Gastrocnemius medialis (tissue), 4 donors: ENCODE measurements at regions not wholly inside any gene's neighbourhood (a gene's known extent, or its start where the extent isn't known, plus 50 kb on each side); places are given as distances from the start of the nearest gene placed in this dataset.

ENCODE experiments used
- POLR2A ChIP-seq, 2 donors: fragments of 450-650 bp; IDR thresholded peaks; one replicate each; pipeline ENCODE4 v1.6.1; 2017; ENCODE audit warnings: antibody characterized with exemption in 2 of 2, mild to moderate bottlenecking in 2 of 2, moderate library complexity in 2 of 2
- TF ChIP-seq, protein P1 (sequence below), 5 experiments: fragments of 450-650 bp in 3 of 5; fragments of 200-600 bp in 2 of 5; sonication (generic) in 2 of 5; IDR thresholded peaks in 4 of 5; conservative IDR thresholded peaks in 1 of 5; 1 replicate in 4 of 5; 2 replicates in 1 of 5; pipeline ENCODE4 v1.5.1; 2016 to 2019; ENCODE audit warnings: antibody characterized with exemption in 5 of 5, mild to moderate bottlenecking in 3 of 5, moderate library complexity in 3 of 5

DNA sequence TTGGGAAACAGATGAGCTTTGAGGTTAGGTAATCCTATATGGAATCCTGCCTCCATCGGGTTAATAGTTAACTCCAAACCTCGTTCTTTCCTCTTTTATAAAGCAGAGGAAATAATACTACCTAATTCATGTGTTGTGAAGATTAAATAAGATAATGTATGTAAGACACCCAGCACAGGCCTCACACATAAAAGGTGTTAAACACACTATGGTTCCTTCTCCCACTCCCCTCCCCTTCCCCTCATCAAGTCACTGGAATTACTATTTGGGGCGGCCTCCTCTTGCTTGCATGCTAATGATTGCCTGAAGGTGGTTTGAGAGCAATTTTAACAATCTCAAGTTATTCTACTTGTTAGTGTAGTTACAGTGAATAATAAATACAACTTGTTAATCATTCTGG is 404.4 kb upstream of the RASGEF1B start:
- TF ChIP-seq, protein P1, sequence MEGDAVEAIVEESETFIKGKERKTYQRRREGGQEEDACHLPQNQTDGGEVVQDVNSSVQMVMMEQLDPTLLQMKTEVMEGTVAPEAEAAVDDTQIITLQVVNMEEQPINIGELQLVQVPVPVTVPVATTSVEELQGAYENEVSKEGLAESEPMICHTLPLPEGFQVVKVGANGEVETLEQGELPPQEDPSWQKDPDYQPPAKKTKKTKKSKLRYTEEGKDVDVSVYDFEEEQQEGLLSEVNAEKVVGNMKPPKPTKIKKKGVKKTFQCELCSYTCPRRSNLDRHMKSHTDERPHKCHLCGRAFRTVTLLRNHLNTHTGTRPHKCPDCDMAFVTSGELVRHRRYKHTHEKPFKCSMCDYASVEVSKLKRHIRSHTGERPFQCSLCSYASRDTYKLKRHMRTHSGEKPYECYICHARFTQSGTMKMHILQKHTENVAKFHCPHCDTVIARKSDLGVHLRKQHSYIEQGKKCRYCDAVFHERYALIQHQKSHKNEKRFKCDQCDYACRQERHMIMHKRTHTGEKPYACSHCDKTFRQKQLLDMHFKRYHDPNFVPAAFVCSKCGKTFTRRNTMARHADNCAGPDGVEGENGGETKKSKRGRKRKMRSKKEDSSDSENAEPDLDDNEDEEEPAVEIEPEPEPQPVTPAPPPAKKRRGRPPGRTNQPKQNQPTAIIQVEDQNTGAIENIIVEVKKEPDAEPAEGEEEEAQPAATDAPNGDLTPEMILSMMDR (IDR thresholded peaks at IDR 0.05 in 4 of 5, conservative IDR thresholded peaks at IDR 0.05 in 1 of 5): no peak
- TF ChIP-seq POLR2A (IDR thresholded peaks at IDR 0.05): no peak
